ENCODE measurements at regions not wholly inside any gene's neighbourhood (a gene's known extent, or its start where the extent isn't known, plus 50 kb on each side); places are given as distances from the start of the nearest gene placed in this dataset.

GRCh38 chr5:145260670-145261069 lies 574.5 kb downstream of the PRELID2 start:
- DNase-seq (ENCODE audit: low read depth): no peak

GRCh38 chr5:145247745-145248040 lies 587.4 kb downstream of the PRELID2 start:
- DNase-seq (ENCODE audit: low read depth): no peak

- no peak for DNase-seq (ENCODE audit: low read depth)
Observed at GRCh38 chr5:145246961-145247744, 588.0 kb downstream of the PRELID2 start.

GRCh38 chr5:145246379-145246778 lies 588.8 kb downstream of the PRELID2 start:
- DNase-seq (ENCODE audit: low read depth): no peak

- DNase-seq (ENCODE audit: low read depth): peak; percentile 4
Observed at GRCh38 chr5:145245354-145245753, 589.8 kb downstream of the PRELID2 start.

- DNase-seq (ENCODE audit: low read depth): peak; percentile 11
Observed at GRCh38 chr5:145244788-145245187, 590.4 kb downstream of the PRELID2 start.

- DNase-seq (ENCODE audit: low read depth): no peak
Observed at GRCh38 chr5:145244251-145244650, 590.9 kb downstream of the PRELID2 start.

- DNase-seq (ENCODE audit: low read depth): peak; percentile 10
Observed at GRCh38 chr5:145243016-145243415, 592.1 kb downstream of the PRELID2 start.

- DNase-seq (ENCODE audit: low read depth): no peak
Observed at GRCh38 chr5:145242551-145242950, 592.6 kb downstream of the PRELID2 start.

- peak; percentile 48 for DNase-seq (ENCODE audit: low read depth)
Observed at GRCh38 chr5:145237843-145238242, 597.3 kb downstream of the PRELID2 start.

GRCh38 chr5:145236983-145237382 lies 598.2 kb downstream of the PRELID2 start:
- DNase-seq (ENCODE audit: low read depth): no peak

GRCh38 chr5:145236127-145236526 lies 599.0 kb downstream of the PRELID2 start:
- no peak for DNase-seq (ENCODE audit: low read depth)

GRCh38 chr5:145233461-145233860 lies 601.7 kb downstream of the PRELID2 start:
- DNase-seq (ENCODE audit: low read depth): no peak

GRCh38 chr5:145230781-145231180 lies 604.4 kb downstream of the PRELID2 start:
- DNase-seq (ENCODE audit: low read depth): no peak

GRCh38 chr5:145228564-145228963 lies 606.6 kb downstream of the PRELID2 start:
- no peak for DNase-seq (ENCODE audit: low read depth)

GRCh38 chr5:145227881-145228280 lies 607.3 kb downstream of the PRELID2 start:
- DNase-seq (ENCODE audit: low read depth): no peak

- no peak for DNase-seq (ENCODE audit: low read depth)
Observed at GRCh38 chr5:145226726-145227125, 608.4 kb downstream of the PRELID2 start.

GRCh38 chr5:145225529-145225928 lies 609.6 kb downstream of the PRELID2 start:
- no peak for DNase-seq (ENCODE audit: low read depth)

GRCh38 chr5:145223582-145223981 lies 611.6 kb downstream of the PRELID2 start:
- no peak for DNase-seq (ENCODE audit: low read depth)

GRCh38 chr5:145222622-145223021 lies 612.5 kb downstream of the PRELID2 start:
- DNase-seq (ENCODE audit: low read depth): no peak

GRCh38 chr5:145221416-145221815 lies 613.7 kb downstream of the PRELID2 start:
- DNase-seq (ENCODE audit: low read depth): no peak

- no peak for DNase-seq (ENCODE audit: low read depth)
Observed at GRCh38 chr5:145220481-145220880, 614.7 kb downstream of the PRELID2 start.

- no peak for DNase-seq (ENCODE audit: low read depth)
Observed at GRCh38 chr5:145218982-145219381, 616.2 kb downstream of the PRELID2 start.

- DNase-seq (ENCODE audit: low read depth): no peak
Observed at GRCh38 chr5:145218019-145218418, 617.1 kb downstream of the PRELID2 start.

All from M059J (cell line).